CD8-positive, alpha-beta memory T cell (primary cell): ENCODE measurements at regions not wholly inside any gene's neighbourhood (a gene's known extent, or its start where the extent isn't known, plus 50 kb on each side); places are given as distances from the start of the nearest gene placed in this dataset.

Experiments
- CTCF ChIA-PET: fragments of 350-600 bp; sonication (Branson Sonifier 250); formaldehyde crosslinking; loops from one replicate; lab custom pipeline; 2021; ENCODE audit warnings: antibody characterized with exemption; lab: Charles Lee
- POLR2A ChIA-PET: fragments of 350-600 bp; sonication (Branson Sonifier 250); formaldehyde crosslinking; loops from one replicate; lab custom pipeline; 2021; ENCODE audit warnings: antibody characterized with exemption; lab: Charles Lee
- DNase-seq, 5 donors: peaks; one replicate each; pipeline versions ENCODE4 v3.0.0 to v3.0.0-alpha.2; 2020 to 2022; ENCODE audit warnings: mixed read lengths in 1 of 5
- H3K27ac ChIP-seq: one replicate; pipeline ENCODE4 v1.7.0; 2013; ENCODE audit warnings: low read depth, mild to moderate bottlenecking, low read length, moderate library complexity
- H3K27me3 ChIP-seq: 2 replicates; pipeline ENCODE4 v1.7.0; 2013; ENCODE audit warnings: low read length, mild to moderate bottlenecking; ENCODE audit not compliant: insufficient read depth, poor library complexity, severe bottlenecking
- H3K36me3 ChIP-seq: 2 replicates; pipeline ENCODE4 v1.7.0; 2013; ENCODE audit warnings: mild to moderate bottlenecking, low read length, moderate library complexity; ENCODE audit not compliant: insufficient read depth
- H3K4me1 ChIP-seq: 2 replicates; pipeline ENCODE4 v1.7.0; 2013; ENCODE audit warnings: mild to moderate bottlenecking, low read length, moderate library complexity; ENCODE audit not compliant: insufficient read depth
- H3K4me3 ChIP-seq: 2 replicates; pipeline ENCODE4 v1.7.0; 2013; ENCODE audit warnings: mild to moderate bottlenecking, low read length
- H3K9me3 ChIP-seq: 2 replicates; pipeline ENCODE4 v1.7.0; 2013; ENCODE audit warnings: mild to moderate bottlenecking, low read length
- H3K27ac Mint-ChIP-seq, 8 donors: one replicate each; pipeline ENCODE4 v1.8.0; 2020 to 2021; ENCODE audit warnings: mixed read lengths in 8 of 8, mild to moderate bottlenecking in 6 of 8, inconsistent platforms in 3 of 8, moderate library complexity in 3 of 8
- H3K27me3 Mint-ChIP-seq, 2 donors: one replicate each; pipeline ENCODE4 v1.8.0; 2020 to 2021; ENCODE audit warnings: mixed read lengths in 2 of 2, mild to moderate bottlenecking in 1 of 2, moderate library complexity in 1 of 2
- H3K36me3 Mint-ChIP-seq, 3 donors: one replicate each; pipeline ENCODE4 v1.8.0; 2020 to 2021; ENCODE audit warnings: mixed read lengths in 3 of 3, inconsistent platforms in 1 of 3, mild to moderate bottlenecking in 1 of 3
- H3K4me1 Mint-ChIP-seq, 3 donors: one replicate each; pipeline ENCODE4 v1.8.0; 2020 to 2021; ENCODE audit warnings: mixed read lengths in 3 of 3, inconsistent platforms in 1 of 3, mild to moderate bottlenecking in 1 of 3
- H3K4me3 Mint-ChIP-seq, 7 donors: one replicate each; pipeline ENCODE4 v1.8.0; 2020 to 2021; ENCODE audit warnings: mixed read lengths in 7 of 7, mild to moderate bottlenecking in 6 of 7, moderate library complexity in 4 of 7, inconsistent platforms in 2 of 7
- H3K9me3 Mint-ChIP-seq, 5 donors: one replicate each; pipeline ENCODE4 v1.8.0; 2020 to 2022; ENCODE audit warnings: mixed read lengths in 5 of 5, mild to moderate bottlenecking in 3 of 5, moderate library complexity in 2 of 5, inconsistent platforms in 1 of 5

DNA sequence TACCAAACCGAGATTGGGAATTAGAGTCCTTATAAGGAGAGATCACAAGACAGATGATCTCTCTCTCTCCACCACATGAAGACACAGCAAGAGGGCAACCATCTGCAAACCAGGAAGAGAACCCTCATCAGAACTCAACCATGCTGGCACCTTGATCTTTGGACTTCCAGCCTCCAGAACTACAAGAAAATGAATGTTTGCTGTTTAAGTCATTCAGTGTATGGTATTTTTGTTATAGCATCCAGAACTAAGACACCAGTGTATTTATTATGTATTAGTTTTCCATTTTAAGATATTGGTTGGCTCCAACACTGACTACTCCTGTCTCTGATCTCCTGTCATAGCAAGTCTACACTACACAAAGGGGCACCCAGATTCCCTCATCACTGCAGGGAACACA is 86.9 kb downstream of the CCDC34 start:
- H3K27me3 Mint-ChIP-seq, result peaks cover 12 to 23% of the 10 kb centered on the region in 2 donors
- H3K27ac Mint-ChIP-seq, result no peak overlapping the region
- H3K4me1 ChIP-seq, result no peaks in the 10 kb centered on the region
- H3K36me3 ChIP-seq, result no peaks in the 10 kb centered on the region
- peaks cover 0 to 8% (median 4%) of the 10 kb centered on the region in 5 donors for H3K9me3 Mint-ChIP-seq
- ChIA-PET CTCF (no interaction called here), POLR2A (no interaction called here)
- no peaks in the 10 kb centered on the region for H3K9me3 ChIP-seq
- H3K4me3 Mint-ChIP-seq, result no peak overlapping the region
- H3K36me3 Mint-ChIP-seq, result no peaks in the 10 kb centered on the region
- H3K4me3 ChIP-seq, result no peak overlapping the region
- peaks cover 0 to 2% (median 0%) of the 10 kb centered on the region in 3 donors for H3K4me1 Mint-ChIP-seq
- no peak overlapping the region for H3K27ac ChIP-seq
- no peaks in the 10 kb centered on the region for H3K27me3 ChIP-seq
- no peak for DNase-seq

- H3K4me3 ChIP-seq, result no peak overlapping the region
- no peaks in the 10 kb centered on the region for H3K4me1 ChIP-seq
- H3K27ac ChIP-seq, result no peak overlapping the region
- ChIA-PET POLR2A (no interaction called here), CTCF (interaction anchor here (1.0 kb wide), 1 partner anchor 8 kb away, joined by 3 read pairs; no protein-coding TSS in a partner anchor)
- no peaks in the 10 kb centered on the region for H3K36me3 ChIP-seq
- no peaks in the 10 kb centered on the region for H3K36me3 Mint-ChIP-seq
- H3K27me3 ChIP-seq, result no peaks in the 10 kb centered on the region
- no peaks in the 10 kb centered on the region for H3K4me1 Mint-ChIP-seq
- no peak for DNase-seq
- H3K9me3 Mint-ChIP-seq, result peaks cover 2 to 13% (median 5%) of the 10 kb centered on the region in 5 donors
- peaks cover 12 to 23% of the 10 kb centered on the region in 2 donors for H3K27me3 Mint-ChIP-seq
- no peak overlapping the region for H3K4me3 Mint-ChIP-seq
- no peaks in the 10 kb centered on the region for H3K9me3 ChIP-seq
- no peak overlapping the region for H3K27ac Mint-ChIP-seq
Observed at GRCh38 chr11:27274854-27275395, 88.1 kb downstream of the CCDC34 start.

GRCh38 chr11:27266125-27266524 is 96.9 kb downstream of the CCDC34 start:
- H3K9me3 Mint-ChIP-seq, result peaks cover 0 to 15% (median 4%) of the 10 kb centered on the region in 5 donors
- DNase-seq, result no peak
- H3K4me3 Mint-ChIP-seq, result no peak overlapping the region
- Histone ChIP-seq H3K4me3 (no peak overlapping the region), H3K4me1 (no peaks in the 10 kb centered on the region), H3K27me3 (no peaks in the 10 kb centered on the region), H3K9me3 (no peaks in the 10 kb centered on the region), H3K36me3 (no peaks in the 10 kb centered on the region), H3K27ac (no peak overlapping the region)
- no peak overlapping the region for H3K27ac Mint-ChIP-seq
- no peaks in the 10 kb centered on the region for H3K36me3 Mint-ChIP-seq
- ChIA-PET CTCF (no interaction called here), POLR2A (no interaction called here)
- H3K4me1 Mint-ChIP-seq, result no peaks in the 10 kb centered on the region
- H3K27me3 Mint-ChIP-seq, result no peaks in the 10 kb centered on the region

- H3K36me3 Mint-ChIP-seq, result no peaks in the 10 kb centered on the region
- Histone ChIP-seq H3K4me3 (no peak overlapping the region), H3K4me1 (no peaks in the 10 kb centered on the region), H3K27me3 (no peaks in the 10 kb centered on the region), H3K27ac (no peak overlapping the region), H3K36me3 (no peaks in the 10 kb centered on the region), H3K9me3 (no peaks in the 10 kb centered on the region)
- POLR2A ChIA-PET, result no interaction called here
- H3K27me3 Mint-ChIP-seq, result no peaks in the 10 kb centered on the region
- H3K27ac Mint-ChIP-seq, result no peak overlapping the region
- H3K9me3 Mint-ChIP-seq, result peaks cover 0 to 7% (median 0%) of the 10 kb centered on the region in 5 donors
- DNase-seq, result no peak
- H3K4me3 Mint-ChIP-seq, result no peak overlapping the region
- no peaks in the 10 kb centered on the region for H3K4me1 Mint-ChIP-seq
- CTCF ChIA-PET, result no interaction called here
Observed at GRCh38 chr11:27263986-27264385, 99.0 kb downstream of the CCDC34 start.

DNA sequence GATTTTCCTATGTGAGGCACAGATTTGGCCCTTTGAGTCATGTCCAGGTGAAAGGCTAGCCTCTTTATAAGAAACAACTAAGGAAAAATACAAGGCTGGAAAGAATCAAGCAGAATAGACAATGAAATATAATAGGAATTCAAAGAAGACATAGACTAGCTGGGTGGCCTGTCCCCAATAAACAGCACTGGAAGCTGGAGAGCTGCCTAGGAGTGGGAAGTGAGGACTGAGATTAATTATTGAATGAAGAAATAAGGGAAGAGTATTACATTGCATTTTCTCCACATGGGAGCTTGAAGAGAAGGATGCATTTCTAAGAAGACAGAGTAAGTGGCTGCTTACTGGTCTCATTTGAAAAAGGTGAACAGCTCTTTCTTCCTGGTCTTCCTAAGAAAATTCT is 100.0 kb downstream of the CCDC34 start:
- POLR2A ChIA-PET, result no interaction called here
- Histone ChIP-seq H3K27me3 (no peaks in the 10 kb centered on the region), H3K4me3 (no peak overlapping the region), H3K9me3 (no peaks in the 10 kb centered on the region), H3K36me3 (no peaks in the 10 kb centered on the region), H3K27ac (no peak overlapping the region), H3K4me1 (no peaks in the 10 kb centered on the region)
- CTCF ChIA-PET, result no interaction called here
- Mint-ChIP-seq H3K4me1 (no peaks in the 10 kb centered on the region), H3K27ac (no peak overlapping the region), H3K4me3 (no peak overlapping the region), H3K36me3 (no peaks in the 10 kb centered on the region), H3K9me3 (peaks cover 0 to 2% (median 0%) of the 10 kb centered on the region in 5 donors), H3K27me3 (peaks cover 0 to 8% of the 10 kb centered on the region in 2 donors)
- DNase-seq, result no peak

DNA sequence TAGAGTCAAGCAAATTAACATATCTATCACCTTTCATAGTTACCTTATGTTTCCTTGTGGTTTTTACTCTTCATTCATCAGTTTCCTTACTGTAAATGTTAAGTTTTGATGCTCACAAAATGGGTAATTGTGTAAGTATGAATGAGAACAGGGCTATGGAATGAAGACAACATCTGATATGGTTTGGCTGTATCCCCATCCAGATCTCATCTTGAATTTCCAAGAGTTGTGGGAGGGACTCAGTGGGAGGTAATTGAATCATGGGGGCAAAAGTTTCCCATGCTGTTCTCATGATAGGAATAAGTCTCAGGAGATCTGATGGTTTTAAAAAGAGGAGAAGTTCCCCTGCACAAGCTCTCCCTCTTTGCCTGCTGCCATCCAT is 107.6 kb downstream of the CCDC34 start:
- peaks cover 0 to 3% (median 0%) of the 10 kb centered on the region in 5 donors for H3K9me3 Mint-ChIP-seq
- no peak overlapping the region for H3K27ac ChIP-seq
- peaks cover 3 to 25% of the 10 kb centered on the region in 2 donors for H3K27me3 Mint-ChIP-seq
- no peak overlapping the region for H3K27ac Mint-ChIP-seq
- no peaks in the 10 kb centered on the region for H3K9me3 ChIP-seq
- no peak for DNase-seq
- no peak overlapping the region for H3K4me3 Mint-ChIP-seq
- no peak overlapping the region for H3K4me3 ChIP-seq
- CTCF ChIA-PET, result no interaction called here
- POLR2A ChIA-PET, result no interaction called here
- no peaks in the 10 kb centered on the region for H3K4me1 Mint-ChIP-seq
- no peaks in the 10 kb centered on the region for H3K27me3 ChIP-seq
- H3K4me1 ChIP-seq, result no peaks in the 10 kb centered on the region
- no peaks in the 10 kb centered on the region for H3K36me3 ChIP-seq
- no peaks in the 10 kb centered on the region for H3K36me3 Mint-ChIP-seq

GRCh38 chr11:27254744-27255446 is 108.1 kb downstream of the CCDC34 start:
- Histone ChIP-seq H3K27ac (no peak overlapping the region), H3K27me3 (no peaks in the 10 kb centered on the region), H3K36me3 (no peaks in the 10 kb centered on the region), H3K4me1 (no peaks in the 10 kb centered on the region), H3K9me3 (no peaks in the 10 kb centered on the region), H3K4me3 (no peak overlapping the region)
- H3K4me1 Mint-ChIP-seq, result no peaks in the 10 kb centered on the region
- CTCF ChIA-PET, result no interaction called here
- no peak overlapping the region for H3K27ac Mint-ChIP-seq
- no peaks in the 10 kb centered on the region for H3K36me3 Mint-ChIP-seq
- peaks cover 4 to 25% of the 10 kb centered on the region in 2 donors for H3K27me3 Mint-ChIP-seq
- no peak for DNase-seq
- POLR2A ChIA-PET, result no interaction called here
- H3K9me3 Mint-ChIP-seq, result peaks cover 0 to 4% (median 0%) of the 10 kb centered on the region in 5 donors
- no peak overlapping the region for H3K4me3 Mint-ChIP-seq

DNA sequence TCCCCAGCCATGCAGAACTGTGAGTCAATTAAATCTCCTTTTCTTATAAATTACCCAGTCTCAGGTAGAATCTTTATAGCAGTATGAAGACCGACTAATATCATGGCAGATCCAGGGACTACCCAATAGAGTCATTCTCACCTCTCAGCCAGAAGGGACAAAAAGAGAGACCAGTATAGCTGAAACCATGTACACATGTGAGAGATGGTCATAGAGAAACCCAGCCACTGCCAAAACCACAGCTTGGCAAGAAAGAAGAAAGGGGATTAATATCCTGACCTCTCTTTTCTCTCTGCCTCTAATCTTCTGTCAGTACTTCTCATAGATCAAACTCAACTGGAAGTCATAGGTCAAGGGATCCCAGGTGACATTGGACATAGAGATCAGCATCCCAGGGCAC is 109.8 kb downstream of the CCDC34 start:
- peaks cover 0 to 2% (median 0%) of the 10 kb centered on the region in 5 donors for H3K9me3 Mint-ChIP-seq
- H3K36me3 Mint-ChIP-seq, result no peaks in the 10 kb centered on the region
- POLR2A ChIA-PET, result no interaction called here
- no peak overlapping the region for H3K27ac ChIP-seq
- H3K4me3 Mint-ChIP-seq, result no peak overlapping the region
- no peaks in the 10 kb centered on the region for H3K4me1 ChIP-seq
- H3K4me3 ChIP-seq, result no peak overlapping the region
- no peaks in the 10 kb centered on the region for H3K27me3 ChIP-seq
- CTCF ChIA-PET, result no interaction called here
- no peak overlapping the region for H3K27ac Mint-ChIP-seq
- no peaks in the 10 kb centered on the region for H3K9me3 ChIP-seq
- H3K27me3 Mint-ChIP-seq, result peaks cover 8 to 17% of the 10 kb centered on the region in 2 donors
- no peaks in the 10 kb centered on the region for H3K36me3 ChIP-seq
- no peak for DNase-seq
- no peaks in the 10 kb centered on the region for H3K4me1 Mint-ChIP-seq
